Osteocyte (in vitro differentiated cells): ENCODE measurements at regions not wholly inside any gene's neighbourhood (a gene's known extent, or its start where the extent isn't known, plus 50 kb on each side); places are given as distances from the start of the nearest gene placed in this dataset.

Source experiments
- DNase-seq: peaks from one replicate; pipeline ENCODE4 v3.0.0; 2021; ENCODE audit warnings: mixed read lengths; ENCODE audit not compliant: unreplicated experiment; ENCODE audit errors: extremely low spot score
- H3K27ac Mint-ChIP-seq: one replicate; pipeline ENCODE4 v1.8.0; 2021; ENCODE audit warnings: mild to moderate bottlenecking, mixed read lengths; ENCODE audit not compliant: unreplicated experiment
- H3K27me3 Mint-ChIP-seq: one replicate; pipeline ENCODE4 v1.8.0; 2021; ENCODE audit warnings: mixed read lengths; ENCODE audit not compliant: unreplicated experiment
- H3K36me3 Mint-ChIP-seq: one replicate; pipeline ENCODE4 v1.8.0; 2021; ENCODE audit warnings: mixed read lengths; ENCODE audit not compliant: unreplicated experiment
- H3K4me1 Mint-ChIP-seq: one replicate; pipeline ENCODE4 v1.8.0; 2021; ENCODE audit warnings: mixed read lengths; ENCODE audit not compliant: unreplicated experiment
- H3K4me3 Mint-ChIP-seq: one replicate; pipeline ENCODE4 v1.8.0; 2021; ENCODE audit warnings: mild to moderate bottlenecking, moderate library complexity, mixed read lengths; ENCODE audit not compliant: unreplicated experiment
- H3K9me3 Mint-ChIP-seq: one replicate; pipeline ENCODE4 v1.8.0; 2021; ENCODE audit warnings: mixed read lengths; ENCODE audit not compliant: unreplicated experiment
- CTCF ChIP-seq: fragments of 200-600 bp; sonication (generic); IDR thresholded peaks from 2 replicates; pipeline ENCODE4 v1.5.0; 2021; ENCODE audit warnings: antibody characterized with exemption, mild to moderate bottlenecking, moderate library complexity

DNA sequence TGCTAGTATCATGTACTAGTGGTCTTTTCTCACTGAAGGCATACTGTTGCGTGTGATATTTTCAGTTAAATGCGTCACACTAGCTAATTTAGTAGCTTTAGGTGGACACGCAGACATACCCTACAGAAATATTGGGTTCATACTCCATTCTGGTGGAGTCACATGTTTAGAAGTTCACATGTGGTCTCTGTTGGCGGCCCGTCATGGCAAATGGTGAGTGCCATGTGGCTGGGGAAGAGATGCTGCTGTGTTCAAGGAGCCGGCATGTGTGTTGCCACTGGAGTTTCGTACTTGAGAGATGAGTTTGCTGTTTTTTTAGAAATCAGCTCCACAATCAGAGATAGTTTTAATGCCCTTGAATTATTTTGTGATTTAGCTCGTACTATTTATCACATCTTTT lies 454.6 kb downstream of the PCNX1 start:
- no peak for DNase-seq
- H3K27ac Mint-ChIP-seq: no peak overlapping the region
- no peaks in the 10 kb centered on the region for H3K9me3 Mint-ChIP-seq
- no peak for TF ChIP-seq CTCF
- no peaks in the 10 kb centered on the region for H3K27me3 Mint-ChIP-seq
- peaks cover 57% of the 10 kb centered on the region for H3K4me1 Mint-ChIP-seq
- no peak overlapping the region for H3K4me3 Mint-ChIP-seq
- peaks cover 4% of the 10 kb centered on the region for H3K36me3 Mint-ChIP-seq

GRCh38 chr14:71362282-71362681 lies 455.0 kb downstream of the PCNX1 start:
- Mint-ChIP-seq H3K4me1 (peaks cover 58% of the 10 kb centered on the region), H3K36me3 (peaks cover 4% of the 10 kb centered on the region), H3K9me3 (no peaks in the 10 kb centered on the region), H3K27ac (no peak overlapping the region), H3K4me3 (no peak overlapping the region), H3K27me3 (no peaks in the 10 kb centered on the region)
- DNase-seq: no peak
- TF ChIP-seq CTCF: no peak

- Mint-ChIP-seq H3K4me1 (peaks cover 60% of the 10 kb centered on the region), H3K27ac (peak overlapping the region; percentile 84)
- DNase-seq: no peak
These were observed 455.8 kb downstream of the PCNX1 start for GRCh38 chr14:71362920-71363584.

GRCh38 chr14:71363946-71364925 lies 457.0 kb downstream of the PCNX1 start:
- Mint-ChIP-seq H3K9me3 (no peaks in the 10 kb centered on the region), H3K27ac (peak overlapping the region; percentile 84), H3K4me3 (no peak overlapping the region), H3K27me3 (no peaks in the 10 kb centered on the region), H3K36me3 (peaks cover 4% of the 10 kb centered on the region), H3K4me1 (peaks cover 58% of the 10 kb centered on the region)
- DNase-seq: no peak
- no peak for TF ChIP-seq CTCF

More at GRCh38 chr14:71362920-71363584, 455.8 kb downstream of the PCNX1 start:
- Mint-ChIP-seq H3K9me3 (no peaks in the 10 kb centered on the region), H3K27me3 (no peaks in the 10 kb centered on the region), H3K4me3 (no peak overlapping the region), H3K36me3 (peaks cover 4% of the 10 kb centered on the region)
- TF ChIP-seq CTCF: no peak

- Mint-ChIP-seq H3K4me3 (no peak overlapping the region), H3K36me3 (peaks cover 4% of the 10 kb centered on the region), H3K27ac (peak overlapping the region; percentile 86), H3K9me3 (no peaks in the 10 kb centered on the region), H3K27me3 (no peaks in the 10 kb centered on the region), H3K4me1 (peaks cover 58% of the 10 kb centered on the region)
- no peak for TF ChIP-seq CTCF
- DNase-seq: no peak
These were observed 458.1 kb downstream of the PCNX1 start for GRCh38 chr14:71365361-71365760.
